H1 (cell line): ENCODE measurements at regions not wholly inside any gene's neighbourhood (a gene's known extent, or its start where the extent isn't known, plus 50 kb on each side); places are given as distances from the start of the nearest gene placed in this dataset.

Experiments
- CBX5 ChIP-seq: fragments of 300-800, 300-1000 bp; sonication (generic); IDR thresholded peaks from 2 replicates; pipeline ENCODE4 v1.7.1; 2016; ENCODE audit warnings: antibody characterized with exemption, low read length, low read depth
- RFX5 ChIP-seq: IDR thresholded peaks from 2 replicates; pipeline ENCODE4 v1.6.1; 2011; ENCODE audit warnings: low read depth, low read length, improper control_type of control experiment, borderline replicate concordance
- SIN3A ChIP-seq, 2 experiments: IDR thresholded peaks in 1 of 2; conservative IDR thresholded peaks in 1 of 2; 2 replicates each; pipeline ENCODE4 v1.6.1; 2011 to 2012; ENCODE audit warnings: low read length in 2 of 2, improper control_type of control experiment in 1 of 2, low read depth in 1 of 2, mild to moderate bottlenecking in 1 of 2
- SIRT6 ChIP-seq: IDR thresholded peaks from one replicate; pipeline ENCODE4 v1.7.1; 2012; ENCODE audit warnings: low read length, inconsistent platforms
- TF ChIP-seq, protein P1 (sequence below): IDR thresholded peaks from 2 replicates; pipeline ENCODE4 v1.6.1; 2012; ENCODE audit warnings: inconsistent platforms

DNA sequence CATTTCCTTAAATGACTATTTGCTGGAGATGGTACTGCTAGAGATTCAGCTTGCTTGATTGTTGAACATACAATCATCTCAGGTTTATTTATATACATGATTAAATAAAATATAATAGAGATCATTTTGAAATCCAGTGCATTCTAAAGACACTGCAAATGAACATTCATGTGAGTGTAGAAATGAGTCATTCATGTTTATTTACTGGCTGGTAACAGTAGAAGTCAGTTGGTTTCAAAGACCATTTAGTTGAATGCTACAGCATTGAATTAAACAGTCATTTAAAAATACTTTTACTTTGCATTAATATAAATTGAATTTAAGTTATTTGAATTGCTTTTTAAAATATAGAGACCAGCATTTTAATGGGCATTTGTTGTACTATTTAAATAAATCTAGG lies 551.9 kb upstream of the GOLIM4 start (continued):
- TF ChIP-seq, protein P1, sequence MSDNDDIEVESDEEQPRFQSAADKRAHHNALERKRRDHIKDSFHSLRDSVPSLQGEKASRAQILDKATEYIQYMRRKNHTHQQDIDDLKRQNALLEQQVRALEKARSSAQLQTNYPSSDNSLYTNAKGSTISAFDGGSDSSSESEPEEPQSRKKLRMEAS, result no peak
- no peak for TF ChIP-seq CBX5
- no peak for TF ChIP-seq SIN3A (conservative IDR thresholded peaks at IDR 0.05 in 1 of 2, IDR thresholded peaks at IDR 0.05 in 1 of 2; ENCODE audit: low read depth in 1 of 2, low read length in 2 of 2)
- no peak for TF ChIP-seq SIRT6
- no peak for TF ChIP-seq RFX5
